GM11168 (cell line): ENCODE measurements at regions not wholly inside any gene's neighbourhood (a gene's known extent, or its start where the extent isn't known, plus 50 kb on each side); places are given as distances from the start of the nearest gene placed in this dataset.
"Not testable (repeated sequence)": the region's sequence is repeated elsewhere in the genome, so short reads cannot be mapped to it uniquely, and the experiment has no call there.

ENCODE experiments used
- in situ Hi-C: fragments of 300-500 bp; cut with MboI; formaldehyde crosslinking; loops from one replicate; pipeline ENCODE4 v1.12.0; 2022; ENCODE audit warnings: low sequenced_read_pairs; ENCODE audit not compliant: unreplicated experiment

- in situ Hi-C loops: no loop called here
Measured at GRCh38 chr13:86052141-86052540, 252.9 kb upstream of the SLITRK6 start.

- in situ Hi-C loops: no loop called here
Measured at GRCh38 chr13:86051134-86052103, 252.2 kb upstream of the SLITRK6 start.

- in situ Hi-C loops: no loop called here
Measured at GRCh38 chr13:86038490-86038889, 239.3 kb upstream of the SLITRK6 start.

- in situ Hi-C loops: no loop called here
Measured at GRCh38 chr13:86020351-86021002, 221.3 kb upstream of the SLITRK6 start.

GRCh38 chr13:86006317-86006716, 207.1 kb upstream of the SLITRK6 start:
- in situ Hi-C loops: no loop called here

- in situ Hi-C loops: no loop called here
Measured at GRCh38 chr13:86003029-86003428, 203.8 kb upstream of the SLITRK6 start.

- in situ Hi-C loops: no loop called here
Measured at GRCh38 chr13:86000546-86000945, 201.3 kb upstream of the SLITRK6 start.

GRCh38 chr13:85997587-85997986, 198.4 kb upstream of the SLITRK6 start:
- in situ Hi-C loops: no loop called here

GRCh38 chr13:85995788-85996418, 196.7 kb upstream of the SLITRK6 start:
- in situ Hi-C loops: no loop called here

GRCh38 chr13:85993567-85993966, 194.3 kb upstream of the SLITRK6 start:
- in situ Hi-C loops: no loop called here

GRCh38 chr13:85990397-85990796, 191.2 kb upstream of the SLITRK6 start:
- in situ Hi-C loops: no loop called here

- in situ Hi-C loops: no loop called here
Measured at GRCh38 chr13:85985797-85986196, 186.6 kb upstream of the SLITRK6 start.

- in situ Hi-C loops: no loop called here
Measured at GRCh38 chr13:85982102-85982501, 182.9 kb upstream of the SLITRK6 start.

- in situ Hi-C loops: not testable (repeated sequence)
Measured at GRCh38 chr13:85980447-85980846, 181.2 kb upstream of the SLITRK6 start.

GRCh38 chr13:85976242-85976641, 177.0 kb upstream of the SLITRK6 start:
- in situ Hi-C loops: no loop called here

GRCh38 chr13:85974608-85975366, 175.6 kb upstream of the SLITRK6 start:
- in situ Hi-C loops: no loop called here

- in situ Hi-C loops: no loop called here
Measured at GRCh38 chr13:85970727-85971126, 171.5 kb upstream of the SLITRK6 start.

- in situ Hi-C loops: no loop called here
Measured at GRCh38 chr13:85969331-85969730, 170.1 kb upstream of the SLITRK6 start.

GRCh38 chr13:85935868-85936467, 136.7 kb upstream of the SLITRK6 start:
- in situ Hi-C loops: no loop called here

- in situ Hi-C loops: no loop called here
Measured at GRCh38 chr13:85930108-85930507, 130.9 kb upstream of the SLITRK6 start.
